GM19351 (cell line): ENCODE measurements at regions not wholly inside any gene's neighbourhood (a gene's known extent, or its start where the extent isn't known, plus 50 kb on each side); places are given as distances from the start of the nearest gene placed in this dataset.
"Not testable (repeated sequence)": the region's sequence is repeated elsewhere in the genome, so short reads cannot be mapped to it uniquely, and the experiment has no call there.

Experiments
- ATAC-seq: cut with Tn5 transposase; IDR thresholded peaks from one replicate; pipeline ENCODE4 v1.9.1; 2021; ENCODE audit warnings: mild to moderate bottlenecking, moderate library complexity; ENCODE audit not compliant: unreplicated experiment

DNA sequence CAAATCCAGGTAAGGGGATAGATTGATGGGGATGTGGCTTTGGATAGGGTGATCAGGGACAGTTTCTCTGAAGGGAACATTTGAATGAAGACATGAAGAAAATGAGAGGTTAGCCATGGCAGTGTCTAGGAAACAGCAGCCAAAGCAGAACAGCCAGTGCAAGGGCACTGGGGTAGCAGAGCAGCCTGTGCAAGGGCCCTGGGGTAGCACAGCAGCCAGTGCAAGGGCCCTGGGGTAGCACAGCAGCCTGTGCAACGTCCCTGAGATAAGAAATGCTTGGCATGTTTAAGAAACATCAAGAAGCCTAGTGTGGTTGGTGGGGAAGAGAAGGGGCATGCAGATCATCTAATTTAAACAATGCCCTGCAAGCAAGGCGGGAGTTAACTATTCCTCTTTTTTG, 128.5 kb downstream of the IRX5 start:
- ATAC-seq: no peak

DNA sequence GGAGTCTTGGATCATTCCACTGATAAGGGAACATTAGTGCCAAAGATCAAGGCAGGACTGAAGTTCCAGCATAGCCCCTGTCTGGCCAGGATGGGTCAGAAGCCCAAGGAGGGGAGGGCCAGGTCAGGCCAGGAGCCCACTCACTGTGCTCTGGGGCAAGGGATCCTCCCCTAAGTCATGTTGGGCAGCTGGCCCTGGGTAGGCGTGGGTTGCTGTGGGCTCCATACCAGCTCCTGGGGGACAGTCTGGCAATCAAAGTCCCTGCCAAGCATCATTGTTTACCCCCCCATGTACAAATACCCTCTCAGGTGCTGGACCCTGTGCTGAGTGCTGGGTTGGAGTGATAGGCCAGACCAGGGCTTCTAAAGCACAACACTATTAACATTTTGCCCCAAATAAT, 130.5 kb downstream of the IRX5 start:
- no peak for ATAC-seq

DNA sequence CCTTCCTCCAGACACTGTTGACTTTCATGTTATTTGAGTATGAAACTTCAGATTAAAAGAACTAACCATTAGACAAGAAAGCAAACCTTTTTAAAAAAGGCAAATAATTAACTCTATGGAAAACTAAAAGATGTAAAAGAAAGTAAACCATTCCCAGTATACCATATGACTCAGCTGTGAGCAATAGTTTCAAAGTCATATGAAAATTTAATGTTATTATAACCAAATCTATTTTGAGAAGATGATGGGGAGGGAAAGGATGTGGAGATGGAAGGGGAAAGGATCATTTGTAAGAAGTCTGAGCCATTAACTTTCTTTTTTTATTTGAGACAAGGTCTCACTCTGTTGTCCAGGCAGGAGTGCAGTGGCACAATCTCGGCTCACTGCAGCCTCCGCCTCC, 131.8 kb downstream of the IRX5 start:
- ATAC-seq: no peak

DNA sequence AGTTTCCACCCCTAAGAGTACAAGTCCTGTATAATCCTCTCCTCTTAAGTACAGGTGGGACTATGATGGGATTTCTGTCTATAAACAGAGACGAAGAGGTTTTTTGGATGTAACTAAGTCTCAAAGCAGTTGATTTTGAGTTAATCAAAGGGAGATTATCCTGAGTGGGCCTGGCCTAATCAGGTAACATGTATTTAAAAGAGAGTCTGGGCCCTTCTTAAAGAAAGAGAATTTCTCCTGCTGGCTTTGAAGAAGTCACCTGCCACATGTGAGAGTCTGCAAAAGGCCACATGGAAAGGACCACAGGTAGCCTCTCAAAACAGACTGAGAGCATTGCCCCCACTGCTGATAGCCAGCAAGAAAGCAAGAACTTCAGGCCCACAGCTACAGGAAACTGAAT, 142.3 kb downstream of the IRX5 start:
- ATAC-seq: no peak

DNA sequence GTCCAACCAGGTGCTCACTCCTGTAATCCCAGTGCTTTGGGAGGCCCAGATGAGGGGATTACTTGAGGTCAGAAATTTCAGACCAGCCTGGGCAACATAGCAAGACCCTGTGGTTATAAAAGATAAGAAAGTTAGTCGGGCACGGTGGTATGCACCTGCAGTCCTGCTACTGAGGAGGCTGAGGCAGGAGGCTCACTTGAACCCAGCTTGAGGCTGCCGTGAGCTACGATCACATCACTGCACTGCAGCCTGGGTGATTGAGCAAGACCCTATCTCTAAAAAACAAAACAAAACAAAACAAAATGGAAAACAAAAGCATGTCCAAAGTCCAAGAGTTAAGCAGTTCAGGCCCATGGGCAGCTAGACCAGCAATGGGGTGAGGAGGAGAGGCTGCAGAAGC, 143.2 kb downstream of the IRX5 start:
- ATAC-seq: no peak

DNA sequence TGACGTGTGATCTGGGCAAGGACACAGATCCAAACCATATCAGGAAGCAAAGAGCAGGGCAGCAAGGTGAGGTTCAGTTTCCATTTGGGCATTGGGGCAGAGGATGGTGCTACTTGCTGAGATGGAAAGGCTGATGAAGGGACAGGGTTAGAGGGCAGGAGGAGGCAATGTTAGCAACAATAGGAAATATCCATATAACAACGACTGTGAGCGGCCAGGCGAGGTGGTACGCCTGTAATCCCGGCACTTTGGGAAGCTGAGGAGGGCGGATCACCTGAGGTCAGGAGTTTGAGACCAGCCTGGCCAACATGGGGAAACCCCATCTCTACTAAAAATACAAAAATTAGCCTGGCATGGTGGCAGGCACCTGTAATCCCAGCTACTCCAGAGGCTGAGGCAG, 144.5 kb downstream of the IRX5 start:
- ATAC-seq: not testable (repeated sequence)

DNA sequence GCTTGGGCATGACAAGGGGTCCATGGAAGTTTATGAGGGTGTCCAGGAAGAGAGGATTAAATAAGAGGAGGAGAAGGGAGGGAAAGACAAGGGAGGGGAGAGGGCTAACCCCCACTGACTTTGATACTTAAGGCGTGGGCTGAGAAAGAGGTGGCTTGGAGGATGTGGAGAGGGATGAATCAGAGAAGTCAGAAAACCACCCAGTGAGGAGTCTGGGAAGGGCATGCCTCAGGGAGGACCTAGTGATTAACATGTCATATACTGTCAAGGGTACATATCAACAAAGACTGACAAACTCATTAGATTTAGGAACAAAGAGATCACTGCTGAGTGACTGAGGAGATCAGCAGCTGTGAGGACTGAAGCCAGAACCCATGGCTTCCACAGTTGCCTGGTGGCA, 145.4 kb downstream of the IRX5 start:
- no peak for ATAC-seq

DNA sequence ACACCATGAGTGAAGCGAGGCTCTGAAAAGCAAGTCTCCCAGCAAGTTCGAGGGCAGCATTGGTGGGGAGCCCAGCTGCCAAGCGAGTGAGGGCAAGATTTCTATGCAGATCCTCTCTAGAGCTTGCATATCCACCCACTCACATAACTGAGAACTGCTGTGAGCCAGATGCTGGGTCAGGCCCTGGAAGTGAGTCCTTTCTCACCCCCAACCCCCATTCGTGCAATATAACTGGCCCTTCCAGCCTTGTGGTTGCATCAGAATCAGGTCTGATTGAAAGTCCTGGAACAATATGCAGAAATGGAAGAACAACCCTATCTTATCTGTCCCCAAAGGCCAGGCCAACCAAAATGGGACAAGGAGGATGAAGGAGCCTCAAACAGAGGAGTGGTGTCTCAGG, 146.6 kb downstream of the IRX5 start:
- ATAC-seq: no peak

DNA sequence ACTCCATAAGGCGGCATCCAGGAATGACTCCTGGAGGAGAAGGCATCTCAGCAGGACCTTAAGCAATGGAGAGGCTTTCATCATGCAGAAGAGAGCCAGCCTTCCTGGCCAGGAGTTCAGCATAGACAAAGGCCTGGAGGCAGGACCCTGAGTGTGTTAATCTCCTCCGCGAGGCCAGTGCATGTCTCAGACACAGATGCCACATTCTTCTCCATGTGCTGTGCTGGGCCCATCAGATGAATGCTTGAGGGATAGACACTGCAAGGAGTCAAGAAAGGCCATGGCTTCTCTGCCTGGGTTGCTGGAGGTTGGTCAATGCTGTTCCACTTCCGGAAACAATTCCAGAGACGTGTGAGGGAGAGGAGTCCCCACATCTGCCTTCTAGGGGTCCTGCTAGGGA, 147.5 kb downstream of the IRX5 start:
- no peak for ATAC-seq

DNA sequence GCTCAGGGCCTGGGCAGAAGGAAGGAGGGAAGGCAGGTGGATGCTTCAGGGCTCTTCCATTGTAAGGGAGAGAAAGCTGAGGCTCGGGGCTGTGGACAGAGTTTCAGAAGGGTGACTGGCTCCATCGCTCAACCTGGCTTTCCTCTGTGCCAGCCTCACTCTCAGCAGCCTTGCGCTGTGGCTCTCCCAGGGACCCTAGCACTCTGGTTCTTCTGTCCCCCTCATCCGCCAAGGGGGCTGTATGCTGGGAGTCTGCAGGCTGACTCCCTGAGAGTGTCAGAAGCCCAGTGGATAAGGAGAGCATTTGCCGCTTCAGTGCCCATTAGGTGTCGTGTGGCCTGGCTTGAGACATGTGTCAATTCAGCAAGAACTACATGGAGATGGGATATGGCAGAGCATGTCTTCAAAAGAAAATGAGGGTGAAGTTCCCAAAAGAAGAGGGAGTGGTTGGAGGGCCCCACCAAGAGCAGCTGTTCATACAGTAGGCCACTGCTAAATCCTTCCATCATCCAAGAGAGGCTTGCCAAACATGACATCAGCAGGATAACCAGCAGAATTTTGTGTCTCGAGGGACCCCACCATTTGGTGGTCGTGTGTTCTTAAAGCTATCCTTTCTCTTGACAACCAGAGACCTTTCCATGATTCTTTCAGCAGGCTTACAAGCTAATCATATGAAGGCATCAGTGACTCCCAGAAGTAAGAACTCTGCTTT, 148.2 kb downstream of the IRX5 start:
- ATAC-seq: no peak

DNA sequence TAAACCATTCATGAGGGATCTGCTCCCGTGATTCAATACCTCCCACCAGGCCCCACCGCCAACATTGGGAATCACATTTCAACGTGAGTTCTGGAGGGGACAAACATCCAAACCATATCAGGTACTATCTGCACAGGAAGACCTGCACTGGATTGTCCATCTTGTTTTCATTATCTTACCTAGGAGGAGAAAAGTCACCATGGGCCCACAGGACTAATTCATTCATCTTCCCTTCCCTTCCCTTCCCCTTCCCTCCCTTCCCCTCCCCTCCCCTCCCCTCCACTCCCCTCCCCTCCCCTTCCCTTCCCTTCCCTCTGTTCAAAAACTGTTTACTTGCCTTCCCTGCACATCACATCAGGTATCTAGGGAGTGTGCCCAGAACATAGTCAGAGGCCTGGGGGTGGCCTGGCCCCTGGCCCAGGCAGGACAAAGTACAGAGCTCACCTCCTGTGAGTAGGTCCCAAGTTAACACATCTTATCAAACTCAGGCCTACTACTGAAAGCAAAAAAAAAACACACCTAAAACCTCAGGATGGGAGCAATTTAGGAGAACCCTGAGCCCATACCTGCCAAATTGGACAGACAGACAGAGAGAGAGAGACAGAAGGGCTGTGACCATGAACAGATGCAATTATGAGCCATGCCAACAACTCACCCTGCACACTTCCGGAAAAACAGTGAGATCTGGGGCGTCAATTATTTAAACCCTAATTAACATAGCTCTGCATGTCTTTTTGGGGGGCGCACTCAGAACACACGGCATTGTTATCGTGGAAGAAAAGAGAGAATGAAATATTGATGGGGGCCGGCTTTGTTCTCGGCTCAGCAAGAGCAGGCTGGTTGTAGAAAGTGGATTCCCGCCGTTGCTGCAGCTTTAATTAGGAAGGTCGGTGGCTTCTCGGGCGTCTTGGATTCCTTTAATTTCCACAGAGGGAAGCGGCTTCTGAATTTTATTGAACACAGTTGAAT, 151.2 kb downstream of the IRX5 start:
- ATAC-seq: no peak

DNA sequence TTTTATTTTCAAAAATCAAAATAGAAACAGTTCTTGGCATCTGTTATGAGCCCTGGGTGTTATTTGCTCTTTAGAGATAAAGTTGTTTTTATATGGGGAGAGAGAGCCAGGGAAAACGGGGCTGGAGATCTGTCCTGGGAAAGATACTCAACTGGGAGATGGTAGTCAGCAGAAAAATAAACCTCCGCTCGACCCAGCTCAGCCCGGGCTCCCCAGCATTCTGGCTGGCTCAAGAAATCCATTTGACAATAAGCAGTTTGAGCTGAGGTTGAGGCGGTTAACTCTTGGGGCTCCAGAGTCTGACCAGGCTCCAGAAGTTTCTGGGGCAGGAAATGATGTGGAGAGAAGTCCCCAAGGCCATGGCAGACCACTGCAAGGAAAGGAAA, 151.9 kb downstream of the IRX5 start:
- ATAC-seq: no peak

DNA sequence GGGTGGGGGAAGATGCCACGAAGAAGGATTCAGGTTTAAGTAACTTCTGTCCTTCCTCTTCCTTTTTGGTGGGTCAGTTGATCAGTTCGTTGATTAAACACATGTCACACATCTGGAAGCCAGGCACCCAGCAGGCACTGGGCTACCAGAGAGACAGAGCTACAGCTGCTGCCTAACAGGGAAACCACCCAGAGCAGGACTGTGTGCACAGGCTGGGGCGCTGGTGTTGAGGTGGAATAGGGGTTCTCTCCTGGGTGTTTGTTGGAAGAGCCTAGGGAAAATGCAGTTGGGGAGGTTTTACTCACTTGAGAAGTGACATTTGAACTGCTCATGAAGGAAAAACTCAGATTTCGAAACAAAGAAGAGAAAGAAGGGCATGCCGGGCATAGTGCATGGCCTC, 152.4 kb downstream of the IRX5 start:
- ATAC-seq: no peak

DNA sequence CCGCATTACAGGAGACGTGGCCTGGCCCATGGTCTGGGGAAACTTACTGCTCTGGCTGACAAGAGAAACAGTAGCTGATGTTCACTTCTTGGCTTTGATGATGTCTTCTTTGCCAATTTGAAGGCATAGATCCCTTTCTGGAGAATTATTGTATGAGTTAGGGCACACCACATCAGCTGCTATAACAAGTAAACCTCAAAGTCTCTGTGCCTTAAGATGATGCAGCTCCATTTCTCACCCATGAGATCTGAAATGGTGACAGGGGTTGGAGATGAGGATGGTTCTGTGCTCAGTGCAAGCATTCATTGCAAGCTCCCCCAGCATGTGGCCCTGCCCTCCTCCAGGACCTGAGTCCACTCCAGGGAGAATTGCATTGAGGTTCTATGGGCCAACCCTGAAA, 157.4 kb downstream of the IRX5 start:
- no peak for ATAC-seq

DNA sequence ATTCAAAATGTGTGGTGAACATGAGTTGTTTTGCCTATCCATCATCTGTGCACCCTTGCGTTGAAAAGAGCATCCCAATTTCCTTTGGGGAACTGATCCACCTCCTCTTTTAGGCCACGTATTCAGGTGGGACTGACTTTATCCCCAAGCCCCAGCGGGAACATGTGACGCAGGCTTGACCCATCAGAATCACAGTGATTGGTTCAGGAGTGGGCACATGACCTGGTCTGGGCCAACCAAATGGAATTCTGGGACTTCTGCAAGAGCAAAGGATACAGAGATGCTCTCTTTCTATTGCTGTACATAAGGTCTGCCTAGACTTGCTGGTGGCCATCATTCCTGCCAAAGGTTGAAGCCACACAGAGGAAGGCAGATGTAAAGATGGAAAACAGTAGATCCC, 158.9 kb downstream of the IRX5 start:
- ATAC-seq: no peak

DNA sequence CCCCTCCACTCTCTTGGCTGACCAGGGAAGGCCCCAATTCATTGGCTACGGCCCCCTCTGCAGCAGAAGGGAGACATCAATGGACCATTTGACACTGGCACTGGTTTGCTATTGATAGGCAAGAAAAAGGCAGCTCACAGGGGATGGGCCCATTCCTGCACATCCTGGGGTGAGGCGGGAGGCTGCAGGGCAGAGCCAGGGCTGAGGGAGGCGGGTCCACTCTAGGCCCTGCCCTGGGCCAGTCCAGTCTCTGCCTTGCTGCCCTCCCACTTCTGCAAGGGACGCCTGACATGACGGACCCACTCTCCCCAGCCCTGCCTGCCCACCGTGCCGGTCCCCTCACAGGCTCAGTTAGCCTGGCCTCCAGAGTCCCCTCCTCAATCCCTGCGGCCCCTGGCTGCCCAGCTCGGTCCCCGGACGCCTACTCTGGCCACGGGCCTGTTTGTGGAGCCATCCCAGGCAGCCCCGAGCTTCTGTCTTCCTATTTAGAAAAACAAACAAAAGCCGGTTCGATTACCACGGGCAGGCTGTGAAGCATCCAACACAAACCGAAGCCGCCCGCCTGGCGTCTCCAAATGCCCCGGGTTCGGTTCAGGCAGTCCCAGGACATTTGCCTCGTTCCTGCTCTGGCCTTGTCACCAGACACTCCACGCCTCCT, 160.7 kb downstream of the IRX5 start:
- no peak for ATAC-seq

DNA sequence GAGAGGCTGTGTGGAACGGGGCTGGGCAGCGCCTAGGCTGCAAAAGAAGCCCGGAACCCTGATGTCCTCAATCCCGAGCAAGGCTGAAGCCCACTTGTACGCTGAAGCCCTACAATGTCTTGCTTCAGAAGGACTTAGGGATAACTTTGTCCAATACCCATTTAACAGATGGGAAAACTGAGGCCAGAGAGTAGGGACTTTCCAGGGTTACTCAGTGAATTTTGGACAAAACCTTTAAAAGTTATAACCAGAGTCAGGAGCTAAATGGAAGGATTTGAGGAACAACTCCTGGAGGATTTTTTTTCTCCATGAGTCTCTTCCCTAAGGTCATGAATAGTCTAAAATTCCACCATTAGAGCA, 161.2 kb downstream of the IRX5 start:
- no peak for ATAC-seq

DNA sequence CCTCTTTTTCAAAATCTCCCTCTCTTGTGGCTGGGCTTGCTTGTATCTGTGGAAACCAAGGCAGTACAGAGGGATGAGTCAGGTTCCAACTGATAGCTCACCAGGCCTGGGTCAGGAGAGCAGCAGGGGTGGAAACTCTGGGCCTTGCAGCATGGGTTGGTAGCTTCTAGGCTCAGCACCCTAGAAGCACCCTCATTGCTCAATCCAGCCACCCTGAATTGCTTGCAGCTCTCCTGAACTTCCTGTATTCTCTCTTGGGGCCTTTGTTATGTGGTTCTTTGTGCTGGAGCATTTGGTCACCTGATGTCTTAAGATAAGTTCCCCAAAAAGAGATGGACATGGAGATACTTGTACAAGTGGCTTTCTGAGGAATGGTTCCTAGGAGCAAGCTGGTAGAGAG, 169.4 kb downstream of the IRX5 start:
- no peak for ATAC-seq

DNA sequence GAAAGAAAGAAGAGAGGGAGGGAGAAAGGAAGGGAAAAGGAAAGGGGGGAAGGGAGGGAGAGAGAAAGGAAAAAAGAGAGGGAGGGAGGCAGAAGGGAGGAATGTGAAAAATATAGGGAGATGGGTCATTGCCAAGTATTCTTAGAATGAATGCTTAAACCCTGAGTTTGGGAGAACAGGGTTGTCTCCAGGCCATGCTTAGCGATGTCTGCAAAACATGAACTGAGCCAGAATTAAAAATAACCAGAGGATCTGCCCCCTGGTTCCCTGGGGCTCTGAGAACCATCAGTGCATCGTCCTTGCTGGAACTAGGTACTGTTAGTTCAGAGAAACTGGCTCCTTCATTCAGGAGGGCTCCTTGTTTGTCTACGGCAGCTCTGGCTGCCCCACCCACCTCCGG, 170.4 kb downstream of the IRX5 start:
- ATAC-seq: no peak

DNA sequence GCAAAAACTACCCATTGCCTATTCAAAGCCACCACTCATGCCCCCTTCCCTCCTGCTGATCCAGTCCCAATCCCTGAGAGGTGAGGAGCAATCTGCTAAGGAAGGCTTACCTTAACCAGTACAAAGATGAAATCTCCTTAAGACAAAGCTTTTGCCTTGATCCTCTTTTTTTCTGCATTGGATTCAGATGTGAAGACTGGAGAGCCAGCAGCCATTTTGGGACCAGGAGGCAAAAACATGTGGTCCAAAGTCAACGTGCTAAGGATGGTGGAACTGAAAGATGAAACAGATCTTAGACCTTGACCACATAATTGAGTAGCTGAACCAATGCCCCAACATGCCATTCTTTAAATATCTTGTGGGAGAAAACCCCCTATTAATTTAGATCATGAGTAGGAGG, 171.4 kb downstream of the IRX5 start:
- no peak for ATAC-seq

DNA sequence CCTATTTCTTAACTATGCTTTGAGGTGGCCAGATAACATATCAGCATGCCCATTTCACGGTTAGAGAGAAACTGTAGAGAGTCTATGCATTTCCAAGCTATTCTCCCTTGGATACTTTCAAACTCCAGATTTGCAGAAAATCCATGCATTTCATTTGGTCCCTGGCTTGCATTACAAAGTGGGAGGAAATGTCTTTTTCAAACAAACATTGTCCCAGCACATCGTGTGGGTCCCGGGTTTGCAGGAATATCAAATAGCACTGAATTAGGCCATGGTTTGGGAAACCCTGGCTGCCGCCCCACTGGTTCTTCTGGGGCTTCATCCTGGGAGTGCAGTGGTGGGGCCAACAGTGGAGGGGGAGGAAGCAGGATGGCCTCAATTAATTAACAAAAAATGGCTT, 171.9 kb downstream of the IRX5 start:
- ATAC-seq: no peak

DNA sequence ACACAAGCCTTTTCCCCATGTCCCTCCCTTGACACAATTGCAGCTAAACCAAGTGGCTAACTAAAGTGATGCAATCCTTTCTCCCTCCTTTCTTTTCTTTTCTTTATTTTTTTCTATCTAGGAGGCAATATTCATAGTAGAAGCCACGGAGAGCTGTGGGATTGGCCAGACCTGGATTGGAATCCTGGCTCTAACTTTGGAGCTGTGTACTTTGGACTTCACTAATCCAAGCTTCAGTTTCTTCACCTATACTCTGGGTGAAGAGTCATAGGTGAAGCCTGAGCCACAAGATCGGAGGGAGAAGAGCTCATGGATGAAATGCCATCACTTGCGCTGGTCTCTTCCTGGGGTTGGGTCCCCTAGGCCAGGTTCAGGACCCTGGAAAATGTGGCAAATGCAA, 177.2 kb downstream of the IRX5 start:
- no peak for ATAC-seq
